ENCODE measurements at regions not wholly inside any gene's neighbourhood (a gene's known extent, or its start where the extent isn't known, plus 50 kb on each side); places are given as distances from the start of the nearest gene placed in this dataset.
"Not testable (repeated sequence)": the region's sequence is repeated elsewhere in the genome, so short reads cannot be mapped to it uniquely, and the experiment has no call there.

DNA sequence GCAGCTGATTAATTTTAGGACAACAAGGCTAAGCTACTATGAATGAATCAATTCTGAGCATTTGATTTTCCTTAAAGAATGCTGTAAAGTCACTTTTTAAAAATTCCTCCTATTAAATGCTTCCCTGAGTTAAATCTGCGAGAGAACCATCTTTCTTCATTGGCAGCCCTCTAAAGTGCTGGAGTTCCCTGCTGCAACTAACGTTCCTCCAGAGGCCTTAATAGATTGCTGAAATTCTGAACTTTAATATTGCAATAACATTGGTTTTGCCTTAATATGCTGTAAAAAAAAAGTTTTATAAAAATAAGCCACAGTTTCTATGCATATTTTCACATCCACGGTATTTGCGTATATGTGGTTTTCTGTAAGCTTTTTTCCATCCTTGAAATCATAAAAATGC, 298.0 kb upstream of the PIK3R1 start:
- DNase-seq = no peak

- no peak for DNase-seq
These were observed 305.0 kb upstream of the PIK3R1 start for GRCh38 chr5:67910546-67910945.

- DNase-seq = no peak
These were observed 307.3 kb upstream of the PIK3R1 start for GRCh38 chr5:67908126-67908765.

DNA sequence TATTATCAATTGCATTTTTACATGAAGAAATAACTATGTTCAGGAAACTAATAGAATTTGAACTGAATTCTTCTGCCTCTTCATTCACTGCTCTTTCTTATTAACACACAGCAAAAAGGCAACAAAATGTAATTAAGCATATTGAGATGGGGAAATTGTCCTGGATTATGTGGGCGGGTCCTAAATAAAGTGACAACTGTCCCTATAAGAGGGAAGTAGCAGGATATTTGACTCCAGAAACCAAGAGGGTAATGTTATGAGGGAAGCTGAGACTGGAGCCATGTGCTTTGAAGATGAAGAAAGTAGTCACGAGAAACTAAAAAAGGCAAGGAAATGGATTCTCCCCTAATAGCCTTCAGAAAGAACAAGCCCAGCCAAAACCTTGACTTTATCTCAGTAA, 311.2 kb upstream of the PIK3R1 start:
- DNase-seq = no peak

GRCh38 chr5:67903656-67904055, 311.9 kb upstream of the PIK3R1 start:
- no peak for DNase-seq

DNA sequence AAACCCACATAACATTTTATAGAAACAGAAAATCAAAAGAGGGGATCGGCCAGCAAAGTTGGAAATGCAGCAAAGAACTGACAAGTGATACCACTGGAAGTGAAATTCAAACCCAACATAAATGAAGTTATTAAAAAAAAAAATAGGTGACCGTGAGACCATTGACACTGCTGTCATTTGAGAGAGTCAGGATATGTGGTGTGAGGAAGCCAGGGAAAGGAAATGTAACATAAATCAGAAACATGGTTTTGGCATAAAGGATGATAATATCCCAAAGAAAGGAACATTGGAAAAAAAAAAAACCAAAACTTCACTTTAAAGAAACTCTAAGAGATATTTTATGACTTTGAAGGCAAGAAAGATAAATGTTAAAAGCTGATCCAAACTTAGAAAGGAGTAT, 312.4 kb upstream of the PIK3R1 start:
- no peak for DNase-seq

DNA sequence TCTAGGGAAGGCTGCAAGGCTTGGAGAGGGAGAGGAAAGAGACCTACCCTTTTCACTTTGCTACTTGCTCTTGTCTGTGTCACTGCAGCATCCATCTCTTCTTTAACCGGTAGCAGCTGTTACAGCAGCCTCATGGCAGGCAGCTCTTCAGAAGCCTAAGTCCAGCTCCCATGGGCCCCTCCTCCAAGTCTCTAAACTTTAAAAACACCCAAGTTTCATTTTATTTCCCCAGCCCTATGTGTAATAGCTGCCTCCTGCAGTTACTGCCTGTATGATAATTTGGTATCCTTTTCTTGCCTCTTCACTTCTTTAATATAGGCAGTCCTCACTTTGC, 313.1 kb upstream of the PIK3R1 start:
- DNase-seq = no peak

DNA sequence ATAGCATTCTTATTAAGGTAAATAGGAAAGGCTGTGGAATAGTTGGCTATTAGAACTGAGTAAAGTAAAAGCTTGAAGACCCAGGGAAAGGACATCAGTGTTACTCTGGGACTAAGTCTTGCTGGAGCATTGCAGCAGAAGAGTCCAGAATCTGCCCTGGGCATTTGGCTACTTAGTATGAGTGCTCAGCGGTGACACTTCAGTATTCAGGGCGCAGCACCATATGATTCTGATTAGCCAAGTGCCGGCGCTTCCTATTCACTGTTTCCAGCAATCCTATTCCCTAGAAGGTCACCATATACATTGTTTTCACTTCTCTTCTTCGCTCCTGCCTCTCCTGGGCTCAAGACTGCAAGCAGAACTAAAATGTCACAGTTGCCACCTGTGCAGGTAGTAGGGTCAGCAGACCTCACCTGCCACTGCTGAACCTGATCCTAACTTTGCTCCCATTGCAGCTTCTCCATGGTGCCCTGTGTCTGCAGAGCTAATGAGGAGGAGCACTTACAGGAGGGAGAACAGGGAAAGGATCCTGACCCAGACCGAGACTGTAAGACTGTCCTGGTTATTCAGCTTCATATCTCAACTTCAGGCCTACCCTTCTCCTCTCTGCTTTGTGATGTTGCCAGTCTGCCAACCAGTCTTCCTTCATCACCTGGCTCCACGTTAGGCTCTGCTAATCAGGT, 313.6 kb upstream of the PIK3R1 start:
- DNase-seq = no peak

DNA sequence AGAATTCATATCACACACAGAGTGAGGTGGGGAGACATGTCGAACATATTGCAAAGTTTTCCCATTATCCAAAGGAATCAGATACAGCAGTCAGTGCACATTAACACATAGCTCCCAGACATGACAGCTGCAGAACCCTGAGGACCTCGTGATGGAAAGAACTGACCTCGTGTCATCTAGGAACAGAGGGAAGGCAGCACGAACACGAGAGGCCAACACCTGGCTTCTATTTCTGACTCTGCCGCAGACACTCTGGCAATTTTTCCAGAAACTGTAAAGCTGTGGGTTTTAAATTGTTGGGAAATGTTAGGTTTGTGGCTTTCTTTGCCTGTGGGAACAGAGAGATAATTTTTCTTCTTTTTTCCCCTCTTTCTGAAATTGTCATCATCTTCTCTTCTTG, 315.0 kb upstream of the PIK3R1 start:
- no peak for DNase-seq

GRCh38 chr5:67897980-67898379, 317.6 kb upstream of the PIK3R1 start:
- DNase-seq = no peak

GRCh38 chr5:67897431-67897830, 318.1 kb upstream of the PIK3R1 start:
- no peak for DNase-seq

- DNase-seq = no peak
These were observed 318.6 kb upstream of the PIK3R1 start for GRCh38 chr5:67896930-67897313.

GRCh38 chr5:67896311-67896929, 319.1 kb upstream of the PIK3R1 start:
- no peak for DNase-seq

GRCh38 chr5:67889870-67890269, 325.7 kb upstream of the PIK3R1 start:
- DNase-seq = not testable (repeated sequence)

DNA sequence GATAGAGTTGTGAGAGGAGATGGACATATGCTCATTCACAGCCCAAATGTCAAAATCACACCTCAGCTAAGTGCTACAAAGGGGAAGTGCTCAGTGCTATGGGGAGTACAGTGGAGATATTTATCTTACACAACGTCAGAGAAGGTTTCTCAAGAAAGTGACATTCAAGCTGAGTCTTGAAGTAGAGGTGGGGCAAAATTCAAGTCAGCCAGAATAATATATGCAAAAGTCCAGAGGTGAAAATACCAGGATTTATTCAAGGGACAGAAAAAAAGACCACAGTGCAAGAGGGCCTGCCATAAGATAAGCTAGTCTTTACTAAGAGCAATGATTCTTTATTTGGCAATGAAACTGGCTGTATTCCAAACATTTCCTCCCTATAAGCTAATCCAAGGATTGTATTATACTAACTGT, 327.8 kb upstream of the PIK3R1 start:
- peak; percentile 7 for DNase-seq

DNA sequence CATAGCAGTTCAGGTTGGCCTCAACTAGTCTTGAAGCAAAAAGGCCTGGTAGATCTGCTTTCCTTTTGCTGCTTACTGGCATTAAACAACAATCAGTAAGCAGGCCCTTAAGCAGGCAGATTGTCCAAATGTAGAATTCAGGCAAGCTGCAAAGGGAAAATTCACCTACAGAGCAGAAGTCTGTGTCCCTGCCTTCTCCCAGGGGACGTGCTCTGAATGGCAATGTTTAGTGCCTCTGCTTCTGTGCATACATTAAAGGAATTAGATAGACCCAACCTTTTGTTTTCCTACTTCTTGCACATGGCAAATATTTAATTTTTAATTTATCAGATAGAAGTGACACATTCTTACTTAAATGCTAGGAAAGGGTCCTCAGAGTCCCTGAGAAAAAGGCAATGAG, 328.8 kb upstream of the PIK3R1 start:
- DNase-seq = no peak

- DNase-seq = no peak
These were observed 334.7 kb upstream of the PIK3R1 start for GRCh38 chr5:67880876-67881275.

DNA sequence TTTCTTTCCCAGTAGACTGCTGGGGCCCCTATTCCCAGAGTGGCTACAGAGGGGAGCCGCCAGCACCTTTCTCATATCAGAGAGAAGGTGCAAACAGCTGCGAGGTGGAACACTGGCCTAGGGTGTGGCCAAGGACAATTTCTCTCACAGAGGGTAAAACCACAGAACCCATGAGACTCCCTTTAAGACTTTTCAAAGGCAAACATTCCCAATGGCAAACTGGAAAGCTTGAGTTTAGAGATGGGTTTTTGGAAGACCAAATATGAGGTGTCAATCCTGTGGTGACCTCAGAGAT, 335.1 kb upstream of the PIK3R1 start:
- DNase-seq = no peak

GRCh38 chr5:67879620-67880510, 335.7 kb upstream of the PIK3R1 start:
- no peak for DNase-seq

- no peak for DNase-seq
These were observed 336.6 kb upstream of the PIK3R1 start for GRCh38 chr5:67878933-67879332.

DNA sequence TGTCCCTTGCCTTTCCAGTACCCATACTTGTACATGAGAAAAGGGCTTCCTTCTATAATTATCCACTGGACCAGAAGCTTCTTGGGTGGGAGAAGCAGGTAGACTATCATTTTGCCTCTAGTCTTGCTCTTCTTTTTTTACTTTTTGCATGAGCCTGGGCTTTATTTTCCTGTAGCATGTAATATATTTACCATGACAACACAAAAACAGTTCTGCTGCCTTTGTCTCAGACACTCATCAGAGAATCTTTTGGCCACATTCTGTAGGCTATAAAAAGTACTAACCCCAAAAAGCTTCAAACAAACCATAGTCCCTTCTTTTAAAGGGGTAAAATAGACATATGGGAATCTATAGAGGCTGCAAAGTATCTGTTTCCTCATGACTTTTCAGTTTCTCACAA, 339.2 kb upstream of the PIK3R1 start:
- DNase-seq = no peak

GRCh38 chr5:67875601-67876000, 340.0 kb upstream of the PIK3R1 start:
- no peak for DNase-seq

GRCh38 chr5:67873935-67874334, 341.6 kb upstream of the PIK3R1 start:
- DNase-seq = peak; percentile 41

DNA sequence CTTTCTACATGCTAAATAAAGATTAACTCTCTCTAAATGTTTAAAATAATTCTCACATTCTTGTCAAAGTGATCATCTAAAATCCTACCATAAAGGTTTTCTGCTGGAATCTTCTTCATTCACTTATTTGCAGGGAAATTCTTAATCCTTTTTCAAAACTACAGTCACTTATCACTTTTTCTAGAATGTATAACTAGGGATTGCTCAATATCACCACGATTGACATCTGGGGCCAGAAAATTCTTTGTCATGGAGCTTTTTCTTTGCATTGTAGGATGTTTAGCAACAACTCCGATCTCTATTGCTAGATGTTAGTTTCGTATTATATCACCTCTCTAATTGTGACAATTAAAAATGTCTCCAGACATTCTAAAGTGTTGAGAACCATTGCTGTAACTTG, 344.9 kb upstream of the PIK3R1 start:
- DNase-seq = no peak
